ENCODE measurements at regions not wholly inside any gene's neighbourhood (a gene's known extent, or its start where the extent isn't known, plus 50 kb on each side); places are given as distances from the start of the nearest gene placed in this dataset.

DNA sequence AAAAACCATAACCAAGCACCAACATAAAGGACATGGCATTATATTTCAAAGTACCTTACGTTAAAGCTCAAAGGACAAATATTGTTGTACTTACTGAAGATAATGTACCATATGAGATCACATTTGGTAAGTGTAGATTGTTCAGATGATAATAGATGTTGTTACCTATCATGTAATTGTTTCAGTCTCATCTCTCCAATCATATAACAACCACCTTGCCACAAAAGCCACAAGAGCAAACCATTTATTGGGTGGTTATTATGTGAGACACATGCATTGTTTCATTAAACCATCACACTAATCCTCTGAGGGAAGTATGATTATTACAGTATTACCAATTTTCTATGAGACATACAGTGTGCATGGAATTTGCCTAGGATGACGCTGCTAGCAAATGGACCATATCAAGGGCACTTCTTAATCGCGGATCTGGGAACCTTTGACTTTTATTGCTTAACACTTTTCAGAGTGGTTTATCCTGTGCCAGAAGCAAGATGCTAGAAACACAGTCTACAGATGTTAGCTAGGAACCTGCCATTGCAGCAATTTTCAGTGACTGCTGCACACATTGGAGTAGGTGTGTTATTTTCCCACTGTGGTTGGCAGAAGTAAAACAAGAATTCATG is 149.8 kb upstream of the AKIRIN2 start:
- DNase-seq (ENCODE audit: low spot score), result no peak

DNA sequence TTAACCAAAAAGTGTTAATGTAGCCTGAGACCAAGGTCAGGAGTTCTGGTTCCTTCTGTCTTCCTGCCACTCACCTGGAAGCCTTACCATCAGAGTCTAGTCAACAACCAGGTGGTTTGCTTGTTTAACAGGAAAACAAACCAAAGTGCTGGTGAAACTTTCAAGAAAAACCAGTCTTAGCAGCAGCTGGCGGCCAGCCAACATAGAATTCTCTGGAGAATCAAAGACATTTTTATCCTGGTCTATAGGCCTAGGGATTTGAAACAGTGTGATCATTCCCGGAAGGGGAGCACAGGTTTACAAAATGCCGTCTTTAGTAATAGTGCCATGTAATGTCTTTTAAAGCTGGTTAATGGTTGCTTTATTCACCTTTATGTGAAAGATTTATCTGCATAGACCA is 146.6 kb upstream of the AKIRIN2 start:
- DNase-seq (ENCODE audit: low spot score), result no peak

DNA sequence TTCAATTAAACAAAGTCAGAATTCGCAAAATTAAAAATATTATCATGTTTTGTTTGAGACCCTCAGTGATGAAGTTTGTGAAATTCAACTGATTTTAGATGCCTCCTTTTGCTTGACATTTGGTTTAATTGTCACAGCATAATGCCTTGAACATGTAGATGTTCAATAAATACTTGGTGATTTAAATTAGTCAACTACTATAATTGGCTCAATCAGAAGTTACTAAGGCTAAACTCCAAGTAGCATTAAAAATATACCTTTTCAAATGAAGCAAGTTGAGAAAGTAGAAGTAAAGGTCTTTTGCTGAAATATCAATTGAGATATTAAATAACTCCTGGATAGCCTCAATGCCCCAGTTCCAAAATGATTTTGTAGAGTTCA is 145.8 kb upstream of the AKIRIN2 start:
- DNase-seq (ENCODE audit: low spot score), result no peak

DNA sequence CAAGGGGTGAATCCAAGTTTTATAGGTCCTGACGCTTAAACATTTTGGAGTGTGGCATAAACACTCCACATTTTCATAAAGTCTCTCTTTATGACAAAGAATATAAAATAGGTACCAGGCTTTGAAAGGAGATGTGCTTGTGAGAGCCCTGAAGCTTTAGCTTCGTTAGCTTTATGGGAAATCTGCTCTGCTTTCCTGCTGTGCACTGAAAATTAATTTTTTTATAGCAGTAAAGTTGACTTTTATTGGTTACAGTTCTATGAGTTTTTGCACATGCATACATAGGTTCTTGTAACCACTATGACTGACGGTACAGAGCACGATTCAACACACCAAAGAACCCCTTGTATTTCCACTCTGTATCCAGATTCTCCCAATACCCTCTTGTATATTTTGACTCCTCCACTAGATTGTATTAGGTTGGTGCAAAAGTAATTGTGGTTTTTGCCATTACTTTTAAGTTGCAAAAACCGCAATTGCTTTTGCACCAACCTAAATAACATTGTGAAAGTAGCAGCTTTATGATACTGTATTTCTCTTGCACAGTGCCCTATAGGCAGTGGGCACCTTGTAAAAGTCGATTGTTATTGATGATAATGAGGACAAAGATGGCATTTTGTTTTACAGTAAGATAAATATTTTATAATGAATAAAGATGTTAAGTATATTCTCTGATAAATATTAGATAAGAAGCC is 145.2 kb upstream of the AKIRIN2 start:
- no peak for DNase-seq (ENCODE audit: low spot score)

DNA sequence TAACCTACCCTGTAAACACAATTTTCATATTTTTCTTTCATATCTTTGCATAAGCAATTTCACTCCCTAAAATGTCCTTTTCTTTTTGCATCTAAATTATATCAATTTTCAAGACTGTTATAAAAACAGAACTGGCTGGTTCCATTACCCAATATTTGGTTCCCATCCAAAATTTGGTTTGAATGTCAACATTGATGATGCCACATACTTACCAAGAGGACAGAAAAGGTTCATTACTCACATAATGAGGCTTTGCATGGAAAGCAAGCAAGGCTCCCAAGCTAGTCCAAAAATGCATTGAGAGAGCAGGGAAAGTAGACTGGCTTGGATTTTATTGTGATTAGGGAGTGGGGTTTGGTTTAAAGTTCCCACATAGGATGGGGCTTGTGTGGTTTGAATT is 144.4 kb upstream of the AKIRIN2 start:
- DNase-seq (ENCODE audit: low spot score), result no peak

DNA sequence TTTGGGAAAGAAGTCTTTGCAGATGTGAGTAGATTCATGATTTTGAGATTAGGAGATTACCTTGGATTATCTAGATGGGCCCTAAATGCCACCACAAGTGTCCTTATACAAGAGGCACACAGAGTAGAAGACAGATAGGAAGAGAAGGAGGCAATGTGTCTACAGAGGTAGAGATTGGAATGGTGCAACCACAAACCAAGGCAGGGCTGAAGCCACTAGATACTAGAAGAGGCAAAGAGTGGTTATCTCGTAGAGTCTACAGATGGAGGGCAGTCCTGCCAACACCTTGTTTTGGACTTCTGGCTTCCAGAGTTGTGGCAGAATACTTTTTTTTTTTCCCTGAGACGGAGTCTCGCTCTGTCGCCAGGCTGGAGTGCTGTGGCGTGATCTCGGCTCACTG is 138.3 kb upstream of the AKIRIN2 start:
- no peak for DNase-seq (ENCODE audit: low spot score)

DNA sequence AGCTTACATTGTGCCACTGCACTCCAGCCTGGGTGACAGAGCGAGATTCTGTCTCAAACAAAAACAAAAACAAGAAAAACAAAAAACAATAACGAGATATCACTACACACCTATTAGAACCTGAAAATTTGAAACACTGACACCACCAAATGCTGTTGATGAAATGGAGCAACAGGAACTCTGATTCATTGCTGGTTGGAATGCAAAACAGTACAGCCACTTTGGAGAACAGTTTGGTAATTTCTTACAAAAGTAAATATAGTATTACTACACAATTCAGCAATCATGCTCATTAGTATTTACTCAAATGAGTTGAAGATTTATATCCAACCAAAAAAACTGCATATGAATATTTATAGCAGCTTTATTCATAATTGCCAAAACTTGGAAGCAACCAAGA is 135.8 kb upstream of the AKIRIN2 start:
- DNase-seq (ENCODE audit: low spot score), result no peak

DNA sequence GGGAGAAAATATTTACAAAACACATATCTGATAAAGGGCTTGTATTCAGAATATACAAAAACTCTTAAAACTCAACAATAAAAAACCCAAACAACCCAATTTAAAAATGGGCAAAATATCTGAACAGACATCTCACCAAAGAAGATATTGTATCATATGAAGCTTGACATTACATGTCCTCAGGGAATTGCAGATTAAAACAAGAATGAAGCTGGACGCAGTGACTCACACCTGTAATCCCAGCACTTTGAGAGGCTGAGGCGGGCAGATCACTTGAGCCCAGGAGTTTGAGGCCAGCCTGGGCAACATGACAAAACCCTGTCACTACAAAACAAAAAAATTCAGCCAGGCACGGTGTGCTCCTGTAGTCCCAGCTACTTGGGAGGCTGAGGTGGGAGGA is 135.4 kb upstream of the AKIRIN2 start:
- no peak for DNase-seq (ENCODE audit: low spot score)

DNA sequence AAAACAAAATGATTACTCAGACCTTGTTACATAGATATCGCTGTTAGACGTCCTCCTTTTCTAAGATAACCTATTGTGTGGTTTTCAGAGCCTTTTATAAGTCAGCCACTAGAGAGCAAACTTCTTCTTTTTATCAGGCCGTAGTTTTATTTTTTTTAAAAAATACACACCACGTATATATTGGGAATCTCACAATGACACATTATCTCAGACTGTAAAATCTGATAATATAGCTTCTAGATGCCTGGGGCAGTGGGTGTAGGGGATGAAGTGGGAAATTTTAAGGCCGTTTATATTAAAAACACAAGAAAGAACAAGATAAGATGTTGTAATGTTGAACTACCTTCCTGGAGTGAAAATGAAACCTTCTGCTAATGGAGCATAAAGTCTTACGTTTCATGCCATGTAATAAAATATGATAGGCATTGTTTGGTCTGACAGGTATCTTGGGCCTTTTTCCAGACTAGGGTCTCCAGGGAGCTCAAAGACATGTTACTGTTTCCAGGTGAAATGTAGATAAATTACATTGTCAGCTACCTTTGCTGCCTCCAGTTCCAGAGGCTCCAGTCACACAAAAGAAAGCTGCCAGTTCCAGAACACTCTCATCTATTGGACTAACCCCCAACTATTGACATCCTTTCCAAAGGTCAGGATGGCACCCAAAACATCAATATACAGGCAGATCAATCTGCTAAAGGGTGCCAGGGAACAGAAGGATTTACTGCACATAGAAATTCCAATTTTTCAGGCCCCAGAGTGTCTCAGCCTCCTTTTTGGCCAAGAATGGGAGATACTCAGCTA is 130.2 kb upstream of the AKIRIN2 start:
- peak; percentile 23 for DNase-seq (ENCODE audit: low spot score)

DNA sequence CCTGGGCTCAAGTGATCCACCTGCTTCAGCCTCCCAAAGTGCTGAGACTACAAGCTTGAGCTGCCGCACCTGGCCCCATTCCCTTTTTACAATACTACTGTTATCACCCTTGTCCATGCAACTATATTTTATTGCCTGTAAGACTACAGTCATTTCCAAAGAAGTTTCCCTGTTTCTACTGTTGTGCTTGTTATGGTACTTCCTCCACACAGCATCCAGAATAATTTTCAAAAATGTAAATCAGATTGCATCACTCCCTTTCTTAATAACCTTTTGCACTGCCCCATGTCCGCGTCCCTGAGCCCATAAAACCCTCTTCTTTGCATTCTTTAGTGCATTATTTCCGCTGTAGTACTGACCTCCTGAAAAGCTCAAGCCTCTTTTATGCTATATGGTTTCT is 128.9 kb upstream of the AKIRIN2 start:
- DNase-seq (ENCODE audit: low spot score), result no peak

DNA sequence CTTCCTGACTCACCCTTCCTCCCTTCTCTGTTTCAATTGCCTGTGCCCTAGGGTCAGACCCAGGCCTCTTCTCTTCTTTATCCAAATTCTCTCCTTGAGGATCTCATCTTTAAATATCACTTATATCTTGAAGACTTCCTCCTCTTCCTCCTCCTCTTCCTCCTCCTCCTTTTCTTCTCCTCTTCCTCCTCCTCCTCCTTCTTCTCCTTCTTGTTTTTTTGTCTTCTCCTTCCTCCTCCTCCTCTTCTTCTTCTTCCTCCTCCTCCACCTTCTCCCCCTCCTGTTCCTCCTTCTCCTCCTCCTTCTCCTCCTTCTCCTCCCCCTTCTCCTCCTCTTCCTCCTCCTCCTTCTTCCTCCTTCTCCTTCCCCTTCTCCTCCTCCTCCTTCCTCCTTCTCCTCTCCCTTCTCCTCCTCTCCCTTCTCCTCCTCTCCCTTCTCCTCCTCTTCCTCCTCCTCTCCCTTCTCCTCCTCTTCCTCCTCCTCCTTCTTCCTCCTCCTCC is 127.6 kb upstream of the AKIRIN2 start:
- DNase-seq (ENCODE audit: low spot score), result no peak

DNA sequence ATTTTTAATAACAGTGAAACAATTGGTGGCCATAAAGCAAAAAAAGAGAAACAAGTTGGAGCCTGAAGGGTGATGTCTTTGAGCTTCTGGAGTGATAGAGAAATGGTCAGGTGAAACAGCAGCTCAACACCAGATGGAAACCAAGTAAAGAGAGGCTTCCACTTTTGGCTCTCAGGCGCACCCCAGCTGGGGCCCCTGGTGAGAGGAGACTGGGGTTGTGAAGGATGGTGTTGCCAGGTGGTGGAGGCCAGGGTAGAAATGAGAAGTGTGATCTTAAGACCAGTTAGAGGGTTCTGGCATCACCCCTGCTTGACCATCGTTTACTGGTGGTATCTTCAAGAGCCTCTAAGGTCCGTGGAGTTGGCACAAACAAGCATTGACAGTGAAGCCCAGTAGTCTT is 126.0 kb upstream of the AKIRIN2 start:
- DNase-seq (ENCODE audit: low spot score), result no peak

DNA sequence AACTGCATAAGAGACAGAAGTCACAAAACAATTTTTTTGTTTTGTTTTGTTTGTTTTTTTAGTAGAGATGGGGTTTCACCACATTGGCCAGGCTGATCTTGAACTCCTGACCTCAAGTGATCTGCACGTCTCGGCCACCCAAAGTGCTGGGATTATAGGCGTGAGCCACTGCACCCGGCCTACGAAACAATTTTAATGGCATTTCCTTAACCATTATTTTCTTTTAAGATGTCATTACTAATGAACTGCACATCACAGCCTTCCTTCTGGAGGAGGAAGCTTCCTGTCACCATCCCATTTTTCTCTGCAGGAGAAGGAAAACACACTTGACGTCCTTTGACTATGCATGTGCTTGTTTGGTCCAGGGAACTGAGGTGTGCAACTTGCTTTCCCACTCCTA is 125.3 kb upstream of the AKIRIN2 start:
- no peak for DNase-seq (ENCODE audit: low spot score)

DNA sequence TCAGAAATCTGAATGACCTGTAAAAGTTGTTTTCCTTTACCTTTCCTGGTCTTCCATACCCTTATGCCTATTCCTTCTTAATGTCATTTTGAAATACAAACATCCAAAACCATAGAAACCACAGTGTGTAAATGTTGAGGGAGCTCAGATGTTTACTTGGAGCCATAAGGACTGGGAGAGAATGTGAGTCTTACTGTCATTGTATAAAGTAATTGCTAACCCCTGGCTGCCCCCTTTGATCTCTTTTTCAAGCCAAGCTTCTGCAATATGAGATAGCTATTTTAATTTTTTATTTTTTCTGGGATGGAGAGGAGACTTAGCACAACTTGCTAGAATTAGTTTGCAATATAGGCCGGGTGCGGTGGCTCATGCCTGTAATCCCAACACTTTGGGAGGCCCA is 124.4 kb upstream of the AKIRIN2 start:
- DNase-seq (ENCODE audit: low spot score), result no peak

DNA sequence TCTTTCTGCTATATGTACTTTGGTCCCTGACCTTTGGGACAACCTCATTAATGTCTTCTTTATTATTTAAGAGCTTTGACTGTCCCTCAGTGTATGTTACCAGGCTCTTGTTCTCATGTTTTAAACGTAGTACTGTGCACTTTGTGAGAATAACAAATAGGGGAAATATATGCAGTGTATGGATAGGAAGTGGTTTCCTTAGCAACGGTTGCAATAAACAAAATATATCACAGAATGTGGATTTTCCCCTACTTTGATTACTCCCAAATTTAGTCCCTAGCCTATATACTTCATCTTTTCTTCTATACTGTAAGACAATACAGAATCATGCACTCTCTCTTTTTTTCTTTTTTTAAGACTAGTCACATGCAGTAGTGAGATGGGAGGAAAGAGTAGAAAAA is 123.8 kb upstream of the AKIRIN2 start:
- no peak for DNase-seq (ENCODE audit: low spot score)

DNA sequence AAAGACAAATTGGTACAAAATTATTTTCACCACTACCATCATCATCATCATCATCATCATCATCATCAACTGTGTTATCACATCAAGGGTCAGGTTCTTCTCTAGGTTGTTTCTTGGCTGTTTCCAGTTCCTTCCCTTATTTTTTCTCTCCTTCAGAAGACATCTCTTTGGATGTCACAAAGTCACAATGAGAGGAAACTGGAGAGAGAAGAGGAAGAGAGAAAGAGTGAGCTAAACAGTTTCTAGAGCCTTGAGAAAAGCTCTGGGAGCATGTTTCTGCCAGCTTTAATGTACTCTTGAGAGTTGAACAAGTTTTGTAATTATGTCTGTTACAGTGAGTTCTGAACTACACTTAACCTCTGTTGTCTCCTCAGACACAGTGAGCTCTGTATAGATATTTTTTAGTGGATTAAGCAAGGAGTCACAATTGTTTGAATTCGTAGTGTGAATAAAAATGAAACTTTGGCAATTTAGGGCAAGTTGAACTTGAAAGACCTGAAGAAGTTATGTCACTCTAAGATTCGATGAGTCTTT is 123.0 kb upstream of the AKIRIN2 start:
- DNase-seq (ENCODE audit: low spot score), result no peak

DNA sequence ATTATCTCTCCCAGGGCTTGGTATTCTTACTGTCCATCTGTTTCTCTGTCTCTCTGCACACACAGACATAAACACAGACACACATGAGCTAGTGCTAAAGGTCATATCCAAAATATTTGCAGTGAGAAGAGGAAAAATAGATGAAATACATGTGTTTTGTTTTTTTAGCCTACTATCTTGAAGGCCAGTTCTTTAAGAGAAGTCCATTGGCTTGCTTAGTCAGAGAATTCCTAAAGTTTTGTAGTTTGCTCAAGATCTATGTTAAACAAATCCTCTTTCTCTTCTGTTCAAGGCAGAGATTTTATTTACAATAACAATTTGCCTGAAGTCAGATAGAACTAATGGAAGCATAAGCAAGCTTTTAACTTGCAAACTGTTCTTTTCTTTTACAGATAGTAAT is 120.0 kb upstream of the AKIRIN2 start:
- DNase-seq (ENCODE audit: low spot score), result no peak

DNA sequence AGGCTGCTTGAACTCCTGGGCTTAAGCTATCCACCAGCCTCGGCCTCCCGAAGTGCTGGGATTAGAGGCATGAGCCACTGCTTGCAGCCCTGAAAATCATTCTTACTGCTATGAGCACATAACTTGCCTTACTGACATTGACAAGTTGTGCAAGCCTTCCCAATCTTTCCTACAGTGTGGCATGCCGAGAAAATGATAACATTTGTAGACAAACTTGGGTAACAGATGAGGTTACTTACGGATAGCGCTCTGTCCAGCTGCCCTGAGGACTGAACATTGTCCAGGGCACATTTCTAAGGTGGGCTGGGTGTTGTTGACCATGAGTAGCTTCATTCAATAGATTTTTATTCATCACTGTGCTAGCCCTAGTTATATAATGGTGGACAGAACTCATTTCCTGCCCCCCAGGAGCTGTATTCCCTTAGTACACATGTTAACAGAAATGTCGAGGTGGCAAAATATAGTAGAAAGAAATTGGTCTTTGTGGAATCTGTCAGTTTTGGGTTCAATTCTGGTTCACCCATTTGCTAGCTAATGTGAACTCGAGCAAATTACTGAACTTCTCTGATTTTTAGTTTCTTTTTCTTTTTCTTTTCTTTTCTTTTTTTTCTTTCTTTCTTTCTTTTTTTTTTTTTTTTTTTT is 118.4 kb upstream of the AKIRIN2 start:
- no peak for DNase-seq (ENCODE audit: low spot score)

DNA sequence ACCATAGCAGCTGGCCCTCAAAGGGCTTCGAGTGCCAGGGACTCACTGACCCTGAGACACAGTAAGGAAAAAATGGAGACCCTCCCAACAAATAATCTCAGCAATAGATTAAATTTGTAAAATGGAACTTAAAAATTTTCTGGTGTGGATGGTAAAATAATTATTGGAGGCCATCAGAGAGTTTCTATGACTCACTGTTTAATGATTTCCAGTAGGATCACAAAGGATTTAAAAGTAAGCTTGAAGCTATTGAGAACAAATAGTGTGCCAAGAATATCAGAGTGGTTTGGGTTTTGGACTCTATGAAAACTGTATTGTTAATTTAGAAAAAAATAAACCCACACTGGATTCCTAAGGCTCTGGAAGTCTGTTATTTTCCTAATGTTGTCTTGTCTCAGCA is 115.2 kb upstream of the AKIRIN2 start:
- no peak for DNase-seq (ENCODE audit: low spot score)

DNA sequence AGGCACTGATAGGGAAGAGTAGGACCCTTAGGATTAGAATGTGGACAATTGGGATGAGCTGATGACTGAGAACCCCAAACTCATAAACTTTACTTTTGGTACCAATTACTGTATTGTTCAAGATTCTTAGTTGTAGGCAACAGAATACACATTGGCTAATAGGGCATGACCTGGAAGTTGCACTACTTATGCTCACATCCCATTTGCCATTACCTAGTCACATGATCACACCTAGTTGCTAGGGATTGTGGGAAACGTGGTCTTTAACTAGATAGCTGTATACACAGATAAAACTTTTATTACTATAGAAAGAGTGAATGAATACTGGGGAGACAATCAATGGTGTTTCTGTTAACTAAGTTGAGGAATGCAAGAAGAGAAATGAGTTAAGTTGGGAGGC is 113.4 kb upstream of the AKIRIN2 start:
- no peak for DNase-seq (ENCODE audit: low spot score)

DNA sequence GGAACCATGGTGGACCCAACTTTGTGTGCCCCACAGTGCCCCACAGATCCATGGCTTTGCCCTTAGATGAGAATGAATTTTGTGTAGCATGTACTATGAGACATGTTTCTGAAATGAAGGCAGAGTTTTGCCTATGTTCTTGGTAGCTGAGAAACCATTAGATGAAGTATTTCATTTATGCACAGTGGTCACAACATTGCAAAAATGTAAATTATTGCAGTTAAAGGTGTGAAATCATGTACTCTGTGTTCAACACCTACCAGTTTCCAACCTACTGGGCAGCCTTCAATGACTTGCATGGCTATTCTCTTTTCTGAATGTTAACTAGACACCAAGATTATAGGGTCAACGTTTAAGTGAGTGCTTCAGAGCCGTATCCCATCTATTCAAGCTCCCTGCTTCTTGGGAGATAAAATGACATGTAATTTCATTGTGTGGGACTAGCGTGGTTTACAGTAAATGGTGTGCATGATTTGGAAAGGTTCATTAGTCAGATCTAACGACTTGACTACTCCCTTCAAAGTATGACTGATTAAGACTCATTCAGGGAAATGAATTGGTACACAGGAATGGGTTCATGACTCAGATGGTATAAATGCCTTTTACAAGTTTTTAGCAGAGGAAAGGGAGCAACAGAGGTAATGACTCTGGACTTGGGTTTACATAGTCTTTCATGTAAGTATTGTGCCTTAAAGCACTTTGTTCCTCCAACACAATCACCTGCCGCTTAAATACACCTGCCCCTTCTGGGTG is 106.1 kb upstream of the AKIRIN2 start:
- DNase-seq (ENCODE audit: low spot score), result peak; percentile 21

DNA sequence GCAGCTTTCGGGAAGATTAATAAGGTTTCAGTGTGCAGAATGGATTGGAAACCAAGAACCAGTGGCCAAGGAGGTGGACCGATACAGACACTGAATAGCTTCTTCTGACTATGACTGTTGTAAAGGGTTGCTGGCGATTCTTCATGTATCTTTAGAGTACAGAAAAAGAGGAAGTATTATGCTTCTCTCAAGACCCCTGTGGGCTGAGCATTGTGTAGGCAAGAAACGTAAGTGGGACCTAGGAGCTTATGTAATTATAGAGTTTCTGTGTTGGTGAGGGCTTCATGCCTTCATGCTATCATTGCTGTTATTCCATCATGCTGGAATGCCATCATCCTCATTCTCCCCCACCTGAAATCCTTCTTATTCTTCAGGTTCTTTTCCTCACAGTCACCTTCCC is 105.4 kb upstream of the AKIRIN2 start:
- no peak for DNase-seq (ENCODE audit: low spot score)

Measured in kidney capillary endothelial cell (primary cell).